ENCODE measurements at regions not wholly inside any gene's neighbourhood (a gene's known extent, or its start where the extent isn't known, plus 50 kb on each side); places are given as distances from the start of the nearest gene placed in this dataset.

DNA sequence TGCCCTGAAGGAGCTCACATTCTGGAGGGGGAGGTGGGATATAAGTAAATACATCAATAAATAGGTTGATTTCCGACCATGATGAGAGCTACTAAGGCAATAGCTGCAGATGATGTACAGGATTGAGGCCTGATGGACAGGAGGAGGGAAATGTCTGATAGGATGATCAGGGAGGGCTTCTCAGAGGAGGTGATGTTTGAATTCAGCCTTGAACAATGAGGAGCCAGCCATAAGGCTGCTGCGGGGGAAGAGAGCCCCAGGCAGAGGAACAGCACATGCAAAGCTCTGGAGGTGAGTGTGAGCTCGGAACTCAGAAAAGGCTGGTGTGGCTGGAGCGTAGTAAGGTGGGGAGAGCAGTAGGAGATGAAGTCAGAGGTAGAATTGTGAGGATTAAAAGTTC is 411.7 kb downstream of the PTPRU start:
- Histone ChIP-seq H3K27me3 (ENCODE audit: control insufficient read depth in 1 of 2, insufficient read depth in 2 of 2, low read length in 2 of 2) (no peaks in the 10 kb centered on the region), H3K27ac (ENCODE audit: low read depth in 2 of 2, low read length in 1 of 2) (no peak overlapping the region), H3K4me1 (ENCODE audit: control insufficient read depth in 2 of 2, insufficient read depth in 2 of 2, low read length in 1 of 2) (peaks cover 0 to 3% of the 10 kb centered on the region in 2 donors), H3K9me3 (ENCODE audit: control insufficient read depth in 2 of 2, insufficient read depth in 1 of 2, low read depth in 1 of 2, low read length in 1 of 2) (peaks cover 0 to 3% of the 10 kb centered on the region in 2 donors), H3K36me3 (ENCODE audit: control insufficient read depth in 2 of 2, insufficient read depth in 2 of 2, low read length in 1 of 2) (no peaks in the 10 kb centered on the region), H3K4me3 (ENCODE audit: low read depth in 1 of 2, low read length in 2 of 2) (no peak overlapping the region)
- WGBS, 2 donors, result 51 to 73% methylated on average over 4 of the region's 4 CpGs

DNA sequence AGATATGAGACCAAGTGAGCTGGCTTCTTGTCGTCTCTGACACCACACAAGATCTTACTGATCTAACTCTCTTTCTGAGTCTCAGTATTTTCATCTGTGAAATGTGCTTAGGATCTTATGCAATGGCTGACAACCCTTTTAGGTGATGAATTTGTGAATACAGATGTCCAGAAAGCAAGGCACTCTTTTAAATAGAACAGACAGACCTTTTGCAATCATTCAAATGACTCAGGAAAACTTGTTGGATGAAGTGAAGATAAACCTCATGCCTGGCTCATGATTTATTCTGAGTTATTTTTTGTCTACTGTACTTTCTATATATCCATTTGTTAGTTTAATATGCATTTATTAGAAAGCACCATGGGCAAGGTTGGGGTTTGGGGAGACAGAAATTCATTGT is 411.3 kb downstream of the PTPRU start:
- Histone ChIP-seq H3K27me3 (ENCODE audit: control insufficient read depth in 1 of 2, insufficient read depth in 2 of 2, low read length in 2 of 2) (no peaks in the 10 kb centered on the region), H3K4me1 (ENCODE audit: control insufficient read depth in 2 of 2, insufficient read depth in 2 of 2, low read length in 1 of 2) (peaks cover 0 to 3% of the 10 kb centered on the region in 2 donors), H3K27ac (ENCODE audit: low read depth in 2 of 2, low read length in 1 of 2) (no peak overlapping the region), H3K9me3 (ENCODE audit: control insufficient read depth in 2 of 2, insufficient read depth in 1 of 2, low read depth in 1 of 2, low read length in 1 of 2) (peaks cover 0 to 3% of the 10 kb centered on the region in 2 donors), H3K4me3 (ENCODE audit: low read depth in 1 of 2, low read length in 2 of 2) (no peak overlapping the region), H3K36me3 (ENCODE audit: control insufficient read depth in 2 of 2, insufficient read depth in 2 of 2, low read length in 1 of 2) (no peaks in the 10 kb centered on the region)
- 75% methylated on average over 1 of the region's 1 CpG for WGBS, 2 donors

DNA sequence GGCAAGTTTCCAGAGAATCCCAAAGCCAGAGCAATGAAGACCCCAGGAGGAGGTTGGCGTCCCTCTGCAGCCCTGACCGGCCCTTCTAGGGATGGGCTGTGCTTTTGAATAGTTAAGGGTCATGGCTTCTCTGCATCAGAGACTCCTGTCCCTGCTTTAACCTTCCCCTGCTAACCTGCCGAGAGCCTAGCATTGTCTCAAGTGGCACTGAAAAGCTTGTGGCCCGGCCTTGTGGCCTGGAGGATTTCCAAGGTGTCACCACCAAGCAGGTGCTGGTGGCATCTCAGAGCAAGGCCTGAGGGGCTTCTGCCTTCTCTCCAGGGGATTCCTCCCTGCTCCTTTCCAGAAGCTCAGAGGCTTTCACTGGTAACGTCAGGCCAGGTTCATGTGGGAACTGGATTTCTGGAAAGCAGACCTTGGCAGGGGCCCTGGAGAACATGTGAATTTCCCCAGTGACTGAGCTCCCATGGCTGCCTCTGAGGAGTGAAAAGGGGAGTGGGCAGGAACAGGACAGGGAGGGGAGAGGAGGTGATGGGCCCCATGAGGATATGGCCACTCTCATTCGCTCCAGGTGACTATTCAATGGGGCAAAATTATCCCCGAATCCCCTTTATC is 409.9 kb downstream of the PTPRU start:
- Histone ChIP-seq H3K4me3 (ENCODE audit: low read depth in 1 of 2, low read length in 2 of 2) (no peak overlapping the region), H3K27ac (ENCODE audit: low read depth in 2 of 2, low read length in 1 of 2) (no peak overlapping the region), H3K9me3 (ENCODE audit: control insufficient read depth in 2 of 2, insufficient read depth in 1 of 2, low read depth in 1 of 2, low read length in 1 of 2) (peaks cover 0 to 3% of the 10 kb centered on the region in 2 donors), H3K36me3 (ENCODE audit: control insufficient read depth in 2 of 2, insufficient read depth in 2 of 2, low read length in 1 of 2) (no peaks in the 10 kb centered on the region), H3K27me3 (ENCODE audit: control insufficient read depth in 1 of 2, insufficient read depth in 2 of 2, low read length in 2 of 2) (no peaks in the 10 kb centered on the region), H3K4me1 (ENCODE audit: control insufficient read depth in 2 of 2, insufficient read depth in 2 of 2, low read length in 1 of 2) (no peaks in the 10 kb centered on the region)
- WGBS, 2 donors, result 84 to 85% methylated on average over 7 of the region's 7 CpGs

DNA sequence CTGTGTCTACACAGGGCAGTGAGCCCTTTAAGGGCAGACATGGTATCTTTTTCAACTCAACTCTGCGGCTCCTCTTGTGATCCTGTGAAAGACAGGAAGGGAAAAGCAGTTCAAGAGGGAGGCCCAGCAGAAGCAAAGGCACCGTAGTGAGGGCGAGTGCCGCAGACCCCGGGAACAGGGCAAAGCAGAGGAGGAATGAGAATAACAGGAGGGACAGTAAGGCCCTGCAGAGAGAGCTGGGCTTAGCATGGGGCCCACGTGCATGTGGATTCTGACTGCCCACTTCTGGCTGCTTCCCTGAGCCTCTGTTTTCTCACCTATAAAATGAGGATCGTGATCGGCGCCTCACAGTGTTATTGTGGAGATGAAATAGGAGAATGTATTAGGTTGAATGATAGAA is 409.3 kb downstream of the PTPRU start:
- Histone ChIP-seq H3K27me3 (ENCODE audit: control insufficient read depth in 1 of 2, insufficient read depth in 2 of 2, low read length in 2 of 2) (no peaks in the 10 kb centered on the region), H3K36me3 (ENCODE audit: control insufficient read depth in 2 of 2, insufficient read depth in 2 of 2, low read length in 1 of 2) (no peaks in the 10 kb centered on the region), H3K4me1 (ENCODE audit: control insufficient read depth in 2 of 2, insufficient read depth in 2 of 2, low read length in 1 of 2) (no peaks in the 10 kb centered on the region), H3K4me3 (ENCODE audit: low read depth in 1 of 2, low read length in 2 of 2) (no peak overlapping the region), H3K9me3 (ENCODE audit: control insufficient read depth in 2 of 2, insufficient read depth in 1 of 2, low read depth in 1 of 2, low read length in 1 of 2) (peaks cover 0 to 3% of the 10 kb centered on the region in 2 donors), H3K27ac (ENCODE audit: low read depth in 2 of 2, low read length in 1 of 2) (no peak overlapping the region)
- 68 to 75% methylated on average over 9 of the region's 9 CpGs for WGBS, 2 donors

DNA sequence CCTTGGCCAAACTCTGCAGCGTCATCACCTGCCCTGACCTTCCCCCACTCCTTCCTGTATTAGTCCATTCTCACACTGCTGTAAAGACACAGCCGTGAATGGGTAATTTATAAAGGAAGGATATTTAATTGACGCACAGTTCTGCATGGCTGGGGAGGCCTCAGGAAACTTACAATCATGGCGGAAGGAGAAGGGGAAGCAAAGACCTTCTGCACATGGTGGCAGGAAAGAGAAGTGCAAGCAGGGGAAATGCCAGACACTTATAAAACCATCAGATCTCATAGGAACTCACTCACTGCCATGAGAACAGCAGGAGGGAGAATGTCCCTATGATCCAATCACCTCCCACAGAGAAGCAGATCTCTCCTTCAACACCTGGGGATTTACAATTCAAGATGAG is 408.5 kb downstream of the PTPRU start:
- Histone ChIP-seq H3K27me3 (ENCODE audit: control insufficient read depth in 1 of 2, insufficient read depth in 2 of 2, low read length in 2 of 2) (no peaks in the 10 kb centered on the region), H3K27ac (ENCODE audit: low read depth in 2 of 2, low read length in 1 of 2) (no peak overlapping the region), H3K4me3 (ENCODE audit: low read depth in 1 of 2, low read length in 2 of 2) (no peak overlapping the region), H3K9me3 (ENCODE audit: control insufficient read depth in 2 of 2, insufficient read depth in 1 of 2, low read depth in 1 of 2, low read length in 1 of 2) (peaks cover 0 to 2% of the 10 kb centered on the region in 2 donors), H3K36me3 (ENCODE audit: control insufficient read depth in 2 of 2, insufficient read depth in 2 of 2, low read length in 1 of 2) (no peaks in the 10 kb centered on the region), H3K4me1 (ENCODE audit: control insufficient read depth in 2 of 2, insufficient read depth in 2 of 2, low read length in 1 of 2) (no peaks in the 10 kb centered on the region)
- 64 to 71% methylated on average over 4 of the region's 4 CpGs for WGBS, 2 donors

DNA sequence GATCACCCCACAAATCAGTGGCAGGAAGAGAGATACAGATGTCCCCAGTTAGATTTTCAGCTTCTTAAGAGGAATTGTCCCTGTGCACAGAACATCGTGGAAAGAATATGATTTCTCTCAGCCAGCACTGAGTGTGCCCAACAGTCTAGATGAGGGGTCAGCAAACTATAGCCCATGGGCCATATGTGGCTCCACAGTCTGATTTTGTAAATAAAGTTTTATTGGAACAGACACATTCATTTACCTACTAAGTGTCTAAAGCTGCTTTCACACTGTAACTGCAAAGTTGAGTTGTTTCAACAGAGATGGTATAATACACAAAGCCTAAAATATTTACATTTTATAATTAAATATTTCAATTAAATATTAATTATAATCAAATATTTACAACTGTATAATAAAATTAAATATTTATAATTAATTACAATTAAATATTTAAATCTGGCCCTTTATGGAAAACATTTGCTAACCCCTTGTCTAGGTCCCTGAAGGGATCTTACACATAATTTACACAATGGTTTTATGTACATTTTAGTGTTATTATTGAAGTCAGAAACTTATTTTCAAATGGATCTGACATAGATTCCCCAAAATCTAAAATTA is 407.6 kb downstream of the PTPRU start:
- H3K4me1 ChIP-seq (ENCODE audit: control insufficient read depth in 2 of 2, insufficient read depth in 2 of 2, low read length in 1 of 2), result no peaks in the 10 kb centered on the region
- WGBS, 2 donors, result 90 to 92% methylated on average over 1 of the region's 1 CpG
- H3K4me3 ChIP-seq (ENCODE audit: low read depth in 1 of 2, low read length in 2 of 2), result no peak overlapping the region
- H3K9me3 ChIP-seq (ENCODE audit: control insufficient read depth in 2 of 2, insufficient read depth in 1 of 2, low read depth in 1 of 2, low read length in 1 of 2), result no peaks in the 10 kb centered on the region
- H3K27me3 ChIP-seq (ENCODE audit: control insufficient read depth in 1 of 2, insufficient read depth in 2 of 2, low read length in 2 of 2), result no peaks in the 10 kb centered on the region
- no peak overlapping the region for H3K27ac ChIP-seq (ENCODE audit: low read depth in 2 of 2, low read length in 1 of 2)
- H3K36me3 ChIP-seq (ENCODE audit: control insufficient read depth in 2 of 2, insufficient read depth in 2 of 2, low read length in 1 of 2), result no peaks in the 10 kb centered on the region

DNA sequence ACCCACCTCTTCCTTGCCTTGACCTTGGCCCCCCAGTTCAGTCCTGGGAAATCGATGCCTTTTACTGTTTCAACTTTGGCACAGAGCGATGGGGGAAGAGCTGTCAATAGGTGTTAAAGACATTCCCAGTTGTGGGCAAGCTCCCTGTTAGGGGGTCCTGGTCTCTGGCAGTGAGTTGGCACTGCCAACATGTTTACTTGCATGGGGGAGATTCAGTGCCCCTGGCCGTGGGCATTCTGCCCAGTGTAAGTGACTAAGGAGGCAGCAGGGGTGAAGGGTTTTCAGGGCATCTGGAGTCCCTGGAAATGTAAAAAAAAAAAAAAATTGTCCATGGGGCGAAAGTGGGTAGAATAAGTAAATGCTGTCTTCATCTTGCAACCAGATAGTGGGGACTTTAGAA is 407.0 kb downstream of the PTPRU start:
- Histone ChIP-seq H3K27ac (ENCODE audit: low read depth in 2 of 2, low read length in 1 of 2) (no peak overlapping the region), H3K4me3 (ENCODE audit: low read depth in 1 of 2, low read length in 2 of 2) (no peak overlapping the region), H3K27me3 (ENCODE audit: control insufficient read depth in 1 of 2, insufficient read depth in 2 of 2, low read length in 2 of 2) (no peaks in the 10 kb centered on the region), H3K9me3 (ENCODE audit: control insufficient read depth in 2 of 2, insufficient read depth in 1 of 2, low read depth in 1 of 2, low read length in 1 of 2) (no peaks in the 10 kb centered on the region), H3K4me1 (ENCODE audit: control insufficient read depth in 2 of 2, insufficient read depth in 2 of 2, low read length in 1 of 2) (no peaks in the 10 kb centered on the region), H3K36me3 (ENCODE audit: control insufficient read depth in 2 of 2, insufficient read depth in 2 of 2, low read length in 1 of 2) (no peaks in the 10 kb centered on the region)
- WGBS, 2 donors, result 81 to 82% methylated on average over 4 of the region's 4 CpGs

DNA sequence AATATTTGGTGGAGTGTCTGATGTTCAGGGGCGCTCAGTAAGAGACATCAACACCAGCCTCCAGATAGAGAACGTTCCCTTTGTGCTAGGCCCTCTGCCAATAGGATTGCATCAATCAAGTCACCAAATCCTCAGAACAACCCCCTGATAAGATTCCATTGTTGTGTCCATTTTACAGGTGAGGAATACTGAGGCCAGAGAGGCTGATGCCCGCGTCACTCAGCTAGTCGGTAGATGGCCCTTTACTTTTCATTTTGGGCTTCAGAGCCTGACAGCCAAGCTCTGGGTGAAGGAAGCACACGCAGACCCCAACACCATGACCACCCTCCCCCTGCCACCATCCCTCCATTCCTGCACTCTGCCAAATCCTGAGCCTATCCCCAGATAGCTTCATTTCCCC is 406.2 kb downstream of the PTPRU start:
- no peak overlapping the region for H3K4me3 ChIP-seq (ENCODE audit: low read depth in 1 of 2, low read length in 2 of 2)

DNA sequence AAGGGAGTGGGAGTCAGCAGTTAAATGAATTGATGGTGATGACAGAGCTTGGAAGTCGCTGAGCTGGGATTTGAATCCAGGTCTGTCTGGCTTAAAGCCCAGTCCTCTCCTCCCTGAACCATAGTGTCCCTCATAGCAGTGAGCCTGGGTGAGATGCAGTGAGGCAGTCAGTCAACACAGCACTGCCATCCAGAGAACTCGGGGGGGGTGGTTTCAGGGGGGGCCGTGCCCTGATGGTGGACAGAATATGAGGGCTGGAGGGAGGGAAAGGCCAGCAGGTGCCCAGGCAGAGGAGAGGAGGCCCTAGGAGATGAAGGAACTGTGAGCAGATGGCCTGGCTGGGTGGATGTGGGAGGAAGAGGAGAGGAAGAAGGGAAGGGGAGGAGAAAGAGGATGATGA is 405.6 kb downstream of the PTPRU start:
- no peak overlapping the region for H3K27ac ChIP-seq (ENCODE audit: low read depth in 2 of 2, low read length in 1 of 2)
- no peaks in the 10 kb centered on the region for H3K4me1 ChIP-seq (ENCODE audit: control insufficient read depth in 2 of 2, insufficient read depth in 2 of 2, low read length in 1 of 2)
- no peaks in the 10 kb centered on the region for H3K9me3 ChIP-seq (ENCODE audit: control insufficient read depth in 2 of 2, insufficient read depth in 1 of 2, low read depth in 1 of 2, low read length in 1 of 2)
- H3K27me3 ChIP-seq (ENCODE audit: control insufficient read depth in 1 of 2, insufficient read depth in 2 of 2, low read length in 2 of 2), result no peaks in the 10 kb centered on the region
- H3K4me3 ChIP-seq (ENCODE audit: low read depth in 1 of 2, low read length in 2 of 2), result no peak overlapping the region
- no peaks in the 10 kb centered on the region for H3K36me3 ChIP-seq (ENCODE audit: control insufficient read depth in 2 of 2, insufficient read depth in 2 of 2, low read length in 1 of 2)
- 50 to 65% methylated on average over 3 of the region's 3 CpGs for WGBS, 2 donors

More for the DNA sequence above, 406.2 kb downstream of the PTPRU start:
- Histone ChIP-seq H3K9me3 (ENCODE audit: control insufficient read depth in 2 of 2, insufficient read depth in 1 of 2, low read depth in 1 of 2, low read length in 1 of 2) (no peaks in the 10 kb centered on the region), H3K27me3 (ENCODE audit: control insufficient read depth in 1 of 2, insufficient read depth in 2 of 2, low read length in 2 of 2) (no peaks in the 10 kb centered on the region), H3K36me3 (ENCODE audit: control insufficient read depth in 2 of 2, insufficient read depth in 2 of 2, low read length in 1 of 2) (no peaks in the 10 kb centered on the region), H3K4me1 (ENCODE audit: control insufficient read depth in 2 of 2, insufficient read depth in 2 of 2, low read length in 1 of 2) (no peaks in the 10 kb centered on the region), H3K27ac (ENCODE audit: low read depth in 2 of 2, low read length in 1 of 2) (no peak overlapping the region)
- 85% methylated on average over 6 of the region's 6 CpGs for WGBS, 2 donors

DNA sequence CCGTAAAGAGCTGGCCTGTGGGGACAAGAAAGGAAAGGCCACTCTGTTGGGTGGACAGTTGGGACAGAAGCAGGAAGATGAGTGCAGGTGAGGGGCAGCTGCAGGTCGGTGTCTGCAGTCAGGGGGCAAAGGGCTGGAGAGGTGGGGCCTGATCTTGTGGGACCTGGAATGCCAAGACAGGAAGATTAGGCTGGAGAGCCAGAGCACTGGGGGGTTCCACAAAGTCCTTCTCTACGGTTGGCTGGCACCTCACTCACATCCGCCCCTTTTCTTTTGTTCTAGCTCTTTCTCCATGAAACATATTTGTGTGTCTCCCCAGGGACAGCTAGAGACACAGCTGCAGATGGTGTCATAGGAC is 404.1 kb downstream of the PTPRU start:
- Histone ChIP-seq H3K9me3 (ENCODE audit: control insufficient read depth in 2 of 2, insufficient read depth in 1 of 2, low read depth in 1 of 2, low read length in 1 of 2) (no peaks in the 10 kb centered on the region), H3K4me3 (ENCODE audit: low read depth in 1 of 2, low read length in 2 of 2) (no peak overlapping the region), H3K4me1 (ENCODE audit: control insufficient read depth in 2 of 2, insufficient read depth in 2 of 2, low read length in 1 of 2) (no peaks in the 10 kb centered on the region), H3K36me3 (ENCODE audit: control insufficient read depth in 2 of 2, insufficient read depth in 2 of 2, low read length in 1 of 2) (no peaks in the 10 kb centered on the region), H3K27me3 (ENCODE audit: control insufficient read depth in 1 of 2, insufficient read depth in 2 of 2, low read length in 2 of 2) (no peaks in the 10 kb centered on the region), H3K27ac (ENCODE audit: low read depth in 2 of 2, low read length in 1 of 2) (no peak overlapping the region)
- 72 to 75% methylated on average over 4 of the region's 4 CpGs for WGBS, 2 donors

Measured in esophagus (tissue), 2 donors.